G401.6 (cell line): ENCODE measurements at regions not wholly inside any gene's neighbourhood (a gene's known extent, or its start where the extent isn't known, plus 50 kb on each side); places are given as distances from the start of the nearest gene placed in this dataset.

Experiments used
- FAIRE-seq: peaks from 2 replicates; lab custom pipeline; 2012; peaks lifted over from hg19 to GRCh38; lab: Jason Lieb, UNC

DNA sequence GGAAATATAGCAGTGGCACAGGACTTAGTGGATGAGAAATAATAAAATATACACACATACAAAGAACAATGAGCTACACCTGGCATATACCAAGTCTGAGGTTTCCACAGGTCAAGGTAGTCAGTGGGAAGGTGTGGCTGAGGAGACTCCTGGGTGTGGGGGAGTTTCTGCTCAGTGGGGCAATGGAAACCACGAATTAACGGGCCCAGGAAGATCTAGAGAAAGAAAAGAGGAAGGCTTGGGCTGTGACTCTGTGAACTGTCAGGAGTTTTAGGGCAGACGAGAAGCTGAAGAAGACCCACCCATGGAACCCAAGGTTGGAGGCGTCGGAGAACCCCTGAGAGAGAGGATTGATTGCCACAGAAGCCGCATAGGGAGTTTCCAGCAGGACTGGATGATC, 196.5 kb downstream of the HERPUD2 start:
- FAIRE-seq = no peak

DNA sequence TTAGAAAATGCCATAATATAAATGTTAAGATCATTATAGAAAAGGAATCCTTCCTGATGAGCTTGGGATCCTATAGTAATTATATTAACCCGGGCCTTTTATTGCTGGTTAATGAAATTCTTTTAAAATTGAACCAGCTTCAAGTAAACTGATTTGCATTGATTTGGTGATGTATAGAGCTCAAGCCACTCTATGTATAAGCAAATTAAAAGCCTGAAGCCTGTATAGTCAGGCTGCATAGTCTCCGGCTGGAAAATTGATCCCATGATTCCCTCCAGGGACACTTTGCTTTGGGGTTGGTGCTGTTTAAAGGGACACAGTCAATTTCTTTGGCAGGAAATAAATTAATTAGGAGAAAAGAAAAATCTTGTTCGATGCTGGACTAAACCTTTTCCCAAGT, 199.1 kb downstream of the HERPUD2 start:
- no peak for FAIRE-seq

DNA sequence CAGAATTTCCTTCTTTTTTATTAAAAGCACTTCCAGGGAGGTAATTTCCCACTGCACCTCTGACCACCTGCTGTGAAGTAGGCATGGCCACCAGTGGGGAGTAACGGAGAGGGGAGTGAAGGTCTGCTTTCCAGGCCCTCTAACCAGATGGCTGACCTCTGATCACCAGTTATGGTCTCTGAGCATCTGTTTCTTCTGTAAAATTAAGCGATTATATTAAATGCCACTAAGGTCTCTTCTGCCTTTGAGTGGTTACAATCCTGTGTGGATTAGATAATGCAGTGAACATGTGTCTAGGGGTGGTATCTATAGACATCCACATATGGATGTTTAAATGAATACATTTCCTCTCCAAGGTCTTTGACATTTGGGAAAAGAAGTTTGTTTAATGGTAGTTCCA, 199.6 kb downstream of the HERPUD2 start:
- no peak for FAIRE-seq

DNA sequence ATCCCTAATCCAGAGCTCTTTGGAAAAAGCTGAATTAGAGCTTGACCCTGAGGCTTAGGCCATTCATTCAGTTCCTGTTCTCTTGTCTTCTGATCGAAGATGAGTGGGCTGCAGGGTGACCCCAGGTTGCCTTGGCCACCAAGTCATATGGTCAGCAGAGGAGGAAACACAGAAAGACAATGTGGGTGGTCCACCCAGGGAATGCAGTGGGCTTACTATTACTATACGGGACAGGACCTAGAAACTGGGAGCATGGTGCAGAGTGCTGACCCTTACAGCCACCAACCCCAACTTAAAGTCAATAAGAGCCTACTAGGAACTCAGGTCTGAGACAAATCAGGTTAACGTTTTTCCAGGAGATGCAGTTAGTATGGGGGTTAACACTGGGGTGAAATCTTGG, 200.5 kb downstream of the HERPUD2 start:
- no peak for FAIRE-seq

- no peak for FAIRE-seq
Observed at GRCh38 chr7:35492451-35493175, 202.3 kb downstream of the HERPUD2 start.

- FAIRE-seq = no peak
Observed at GRCh38 chr7:35491233-35491632, 203.7 kb downstream of the HERPUD2 start.

DNA sequence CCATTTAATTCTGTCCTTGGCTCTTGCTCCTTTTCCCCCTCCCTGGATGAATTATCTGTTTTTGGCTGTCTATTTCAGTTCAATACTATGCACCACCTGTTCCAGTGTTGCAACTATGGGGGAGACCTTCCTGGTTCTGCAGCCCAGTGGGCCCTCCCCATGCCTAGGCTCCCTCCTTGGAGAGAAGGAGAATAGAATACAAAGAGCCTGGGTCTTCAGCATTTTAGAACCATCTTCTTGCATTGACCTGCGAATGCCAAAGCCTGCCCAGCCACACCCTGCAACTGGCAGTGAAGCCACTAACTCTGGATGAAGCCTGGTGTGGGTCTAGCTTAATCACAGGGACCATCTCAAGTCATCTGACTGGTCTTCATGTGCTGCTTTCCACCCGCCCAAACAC, 207.1 kb downstream of the HERPUD2 start:
- no peak for FAIRE-seq

DNA sequence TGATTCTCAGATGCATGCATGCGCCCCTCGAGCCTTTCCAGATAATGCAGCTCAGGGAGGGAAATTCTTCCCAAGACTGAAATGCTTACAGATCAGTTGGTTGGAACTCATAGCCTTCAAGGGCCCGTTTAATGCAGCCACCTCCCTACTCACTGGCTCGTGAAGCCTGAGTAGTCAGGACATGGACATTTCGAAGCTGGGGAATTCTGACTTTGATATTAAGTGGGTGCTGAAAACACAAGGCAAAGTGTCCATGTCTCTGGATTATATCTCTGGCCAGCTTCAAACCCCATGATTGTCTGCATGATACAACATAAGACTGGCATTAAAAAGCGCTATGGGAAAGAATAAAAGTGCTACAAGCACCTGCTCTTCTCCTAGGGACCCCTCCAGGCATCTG, 207.5 kb downstream of the HERPUD2 start:
- no peak for FAIRE-seq

- no peak for FAIRE-seq
Observed at GRCh38 chr7:35485436-35485835, 209.5 kb downstream of the HERPUD2 start.

- FAIRE-seq = no peak
Observed at GRCh38 chr7:35483568-35483967, 211.4 kb downstream of the HERPUD2 start.

- no peak for FAIRE-seq
Observed at GRCh38 chr7:35482231-35482630, 212.7 kb downstream of the HERPUD2 start.

DNA sequence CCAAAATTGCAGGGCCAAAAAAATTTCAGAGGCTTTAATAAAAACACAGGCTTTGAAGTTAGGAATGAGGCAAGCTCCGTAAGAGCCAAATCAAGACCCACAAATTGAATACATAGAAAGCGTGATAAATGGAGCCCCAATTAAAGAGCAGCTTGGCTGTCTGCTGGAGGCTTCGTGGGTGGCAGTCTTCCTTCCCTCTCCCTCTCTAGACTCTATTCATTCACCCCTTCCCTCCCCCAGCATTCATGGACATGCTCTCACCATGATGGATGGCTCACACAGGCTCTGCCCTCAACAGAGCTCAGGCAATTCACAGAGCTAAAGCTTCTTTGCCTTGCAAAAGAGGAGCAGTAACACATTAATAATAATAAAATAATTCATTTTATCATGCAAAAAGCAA, 214.1 kb downstream of the HERPUD2 start:
- no peak for FAIRE-seq

- no peak for FAIRE-seq
Observed at GRCh38 chr7:35477609-35478008, 217.3 kb downstream of the HERPUD2 start.

DNA sequence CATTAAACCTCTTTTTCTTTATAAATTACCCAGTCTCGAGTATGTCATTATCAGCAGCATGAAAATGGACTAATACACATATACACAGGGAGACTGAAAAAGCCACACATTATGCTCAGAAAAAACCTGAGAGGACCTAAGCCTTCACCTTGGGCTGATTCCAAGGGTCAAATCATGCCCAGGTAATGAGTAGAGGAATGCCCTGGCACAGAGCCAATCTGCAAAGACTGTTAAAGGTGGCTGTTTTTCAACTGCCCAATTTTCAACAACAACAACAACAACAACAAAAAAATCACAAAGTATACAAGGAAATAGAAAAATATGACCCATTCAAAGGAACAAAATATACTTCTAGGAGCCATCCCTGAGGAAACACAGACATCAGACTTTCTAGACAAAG, 220.2 kb upstream of the TBX20 start:
- FAIRE-seq = no peak

- FAIRE-seq = no peak
Observed at GRCh38 chr7:35468606-35469005, 214.7 kb upstream of the TBX20 start.

DNA sequence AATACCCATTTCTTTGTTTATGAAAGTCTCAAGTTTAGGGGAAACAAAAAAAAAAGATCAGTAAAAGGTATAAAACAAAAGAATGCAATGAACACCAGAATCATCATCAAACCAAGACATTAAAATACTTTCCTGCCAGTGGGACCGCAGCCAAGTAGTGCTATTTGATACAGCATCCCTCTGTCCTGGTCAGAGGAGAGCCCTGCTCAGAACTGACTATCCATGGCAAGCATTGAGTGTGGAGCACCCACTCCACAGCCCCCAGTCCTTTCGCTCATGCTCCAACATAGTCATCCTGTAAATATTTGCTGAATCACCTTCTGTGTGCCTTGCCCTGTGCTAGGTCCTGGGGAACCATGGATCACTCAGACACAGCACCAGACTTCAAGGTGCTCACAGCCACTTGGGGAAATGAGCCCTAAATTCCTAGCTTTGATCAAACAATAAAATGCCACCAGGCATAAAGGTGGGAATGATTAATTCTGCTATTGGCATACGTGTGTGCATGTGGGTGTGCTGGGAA, 213.6 kb upstream of the TBX20 start:
- no peak for FAIRE-seq

DNA sequence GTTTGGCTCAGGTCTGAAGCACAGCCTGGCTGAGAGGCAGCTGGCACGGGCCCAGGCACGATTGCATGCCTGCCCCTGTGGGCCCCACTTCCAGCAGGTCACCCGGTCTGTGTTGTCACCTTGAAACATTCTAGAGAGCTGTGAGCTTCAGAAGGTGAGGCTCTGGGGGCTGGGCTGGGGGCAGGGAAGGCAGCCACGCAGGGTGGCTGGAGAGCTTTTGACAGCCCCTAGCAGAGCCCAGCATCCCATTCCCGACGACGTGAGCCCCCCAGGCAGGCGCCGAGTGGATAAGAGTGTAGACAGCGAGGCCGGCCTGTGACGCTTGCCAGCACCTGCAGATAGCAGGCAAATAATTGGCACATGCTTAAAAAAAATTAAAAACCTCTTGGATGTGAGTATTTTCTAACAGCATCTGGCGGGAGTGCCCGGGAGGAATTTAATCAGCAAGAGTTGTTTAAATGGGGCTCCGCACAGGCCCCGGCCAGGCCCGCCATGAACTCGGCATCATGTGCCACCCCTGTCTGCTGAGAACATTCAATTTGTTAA, 212.0 kb upstream of the TBX20 start:
- FAIRE-seq = no peak

- FAIRE-seq = no peak
Observed at GRCh38 chr7:35463751-35464150, 209.9 kb upstream of the TBX20 start.

DNA sequence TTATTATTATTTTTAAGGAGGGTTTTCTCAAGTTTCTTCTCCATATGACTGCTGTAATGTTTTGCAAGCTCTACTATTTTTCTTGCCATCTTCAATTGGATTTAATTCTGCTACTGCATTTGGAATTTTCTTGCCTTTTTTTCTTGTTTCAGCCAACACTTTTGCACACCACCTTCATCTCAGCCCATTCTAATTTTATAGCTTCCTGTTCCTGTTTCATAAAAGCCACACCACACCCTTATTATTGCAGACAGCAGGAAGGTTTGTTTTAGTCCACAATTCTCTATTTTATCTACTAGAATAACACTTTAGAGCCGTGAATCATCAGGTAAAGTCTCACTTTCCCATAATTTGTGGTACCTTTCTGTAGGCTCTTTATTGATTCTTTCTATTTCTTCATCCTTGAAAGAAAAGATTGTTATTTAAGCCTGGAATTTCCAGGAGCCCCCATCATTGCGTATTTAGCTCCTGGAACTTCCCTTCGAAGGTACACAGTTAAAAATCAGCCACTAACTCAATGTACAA, 209.3 kb upstream of the TBX20 start:
- no peak for FAIRE-seq

DNA sequence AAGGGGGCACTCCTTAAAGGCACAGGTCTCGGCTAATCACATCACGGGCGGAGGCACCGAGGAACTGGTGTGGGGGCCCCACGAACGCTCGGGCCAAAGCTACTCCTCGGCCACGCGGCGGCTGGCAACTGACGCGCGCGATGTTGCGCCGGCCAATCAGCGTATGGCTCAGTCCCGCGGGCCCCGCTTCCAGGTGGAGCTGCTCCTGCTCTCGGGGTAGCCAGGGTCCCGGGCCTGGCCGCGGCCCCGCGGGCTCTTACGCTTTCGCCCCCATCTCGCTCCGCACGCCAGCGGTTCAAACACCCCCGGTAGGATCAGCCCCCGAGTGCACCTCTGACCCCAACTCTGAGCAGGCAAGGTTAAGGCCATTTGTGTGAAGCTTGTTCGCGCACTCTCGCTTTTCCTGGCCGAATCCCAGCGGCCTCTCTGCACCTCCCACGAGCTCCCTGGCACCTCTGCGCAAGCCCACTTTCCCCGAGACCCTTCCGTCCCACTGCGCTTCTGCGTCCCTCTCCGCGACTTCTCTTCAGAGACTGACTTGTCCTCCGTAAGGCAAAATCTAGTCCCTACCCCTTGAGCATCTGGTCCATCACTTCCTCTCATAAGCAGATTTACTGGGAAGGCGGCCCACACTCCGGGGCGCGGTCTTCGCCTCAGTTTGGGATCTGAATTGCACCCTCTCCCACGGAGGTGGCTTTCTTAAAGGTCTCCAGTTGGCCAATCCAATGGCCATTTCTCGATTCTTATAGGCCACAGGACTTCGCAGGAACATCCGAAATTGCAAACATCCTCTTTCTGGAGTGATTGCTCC, 200.9 kb upstream of the TBX20 start:
- FAIRE-seq = no peak

- FAIRE-seq = no peak
Observed at GRCh38 chr7:35450456-35451214, 196.7 kb upstream of the TBX20 start.

GRCh38 chr7:35448486-35448885, 194.6 kb upstream of the TBX20 start:
- no peak for FAIRE-seq
